Colonic mucosa (tissue), 4 donors: ENCODE measurements at regions not wholly inside any gene's neighbourhood (a gene's known extent, or its start where the extent isn't known, plus 50 kb on each side); places are given as distances from the start of the nearest gene placed in this dataset.
"Not testable (repeated sequence)": the region's sequence is repeated elsewhere in the genome, so short reads cannot be mapped to it uniquely, and the experiment has no call there.

Experiments used
- DNase-seq: peaks from one replicate; pipeline ENCODE4 v3.0.0-alpha.2; 2020
- H3K27ac ChIP-seq: fragments of 200-600 bp; one replicate; pipeline ENCODE4 v1.8.0; 2021
- H3K27me3 ChIP-seq: fragments of 200-600 bp; one replicate; pipeline ENCODE4 v1.8.0; 2021
- H3K36me3 ChIP-seq: fragments of 200-600 bp; one replicate; pipeline ENCODE4 v1.8.0; 2021
- H3K4me1 ChIP-seq: fragments of 200-600 bp; one replicate; pipeline ENCODE4 v1.8.0; 2021; ENCODE audit warnings: mild to moderate bottlenecking
- H3K4me3 ChIP-seq: fragments of 200-600 bp; one replicate; pipeline ENCODE4 v1.8.0; 2021
- H3K9ac ChIP-seq, 2 donors: one replicate each; pipeline ENCODE4 v1.7.0; 2013; ENCODE audit warnings: control low read depth in 2 of 2, low read depth in 2 of 2, low read length in 2 of 2
- H3K9me3 ChIP-seq: fragments of 200-600 bp; one replicate; pipeline ENCODE4 v1.8.0; 2021
- intact Hi-C: fragments of 100-400 bp; cut with DNase I; formaldehyde crosslinking; loops from one replicate; pipeline ENCODE4 v1.14.1; 2022
- TF ChIP-seq, protein P1 (sequence below): fragments of 200-600 bp; IDR thresholded peaks from one replicate; pipeline ENCODE4 v1.8.0; 2022; ENCODE audit warnings: antibody characterized with exemption, mild to moderate bottlenecking
- donor health status: healthy.
- donor health status: DM: no; HTN: no; CAD: no.
- donor health status: DM: no; HTN: no; CAD: no.

DNA sequence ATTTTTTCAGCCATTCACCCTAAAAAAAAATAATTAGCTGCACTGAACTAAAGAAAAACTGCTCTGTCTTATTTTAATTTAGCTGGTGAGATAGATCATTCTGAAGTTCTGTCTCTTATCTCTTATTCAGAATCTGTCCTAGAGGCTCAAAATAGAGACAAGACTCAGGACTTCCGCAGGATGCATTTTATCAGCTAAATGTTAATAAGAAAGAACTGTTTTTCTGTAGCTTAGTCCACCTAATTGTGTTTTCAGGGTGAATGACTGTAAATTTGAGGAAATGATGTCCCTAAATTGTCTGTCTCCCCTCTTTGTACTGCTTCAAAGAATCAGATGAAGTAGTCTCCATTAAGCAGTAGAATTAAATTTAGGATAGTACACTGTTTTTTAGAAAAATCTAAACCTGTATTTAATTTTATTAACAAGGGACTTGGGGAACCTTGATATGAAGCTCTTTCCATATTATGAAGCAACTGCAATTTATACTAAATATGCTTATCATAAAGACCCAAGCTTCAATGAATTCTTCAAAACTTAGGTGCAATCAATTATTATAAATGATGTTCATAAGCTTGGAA lies 671.9 kb downstream of the RWDD3 start:
- no peak for DNase-seq

DNA sequence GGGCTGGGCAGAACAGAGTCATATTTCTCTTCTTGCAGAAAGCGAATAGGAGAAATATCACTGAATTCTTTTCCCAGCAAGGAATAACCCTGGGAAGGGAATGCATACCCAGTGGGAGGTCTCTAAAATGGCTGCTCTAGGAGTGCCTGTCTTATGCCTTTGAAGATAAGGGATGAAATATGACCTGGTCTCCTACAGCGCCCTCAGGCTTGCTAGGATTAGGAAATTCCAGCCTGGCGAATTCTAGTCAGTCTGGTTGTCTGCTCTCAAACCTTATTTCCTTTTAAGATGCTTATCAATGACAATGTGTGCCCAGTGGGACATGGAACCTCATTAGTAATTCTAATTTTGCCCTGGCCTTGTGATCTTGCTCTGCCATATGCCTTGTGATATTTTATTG lies 677.7 kb downstream of the RWDD3 start:
- H3K9ac ChIP-seq, H3K36me3 ChIP-seq, H3K9me3 ChIP-seq, H3K4me1 ChIP-seq, H3K4me3 ChIP-seq, intact Hi-C loops, H3K27ac ChIP-seq, H3K27me3 ChIP-seq, DNase-seq: not testable (repeated sequence)

More for the DNA sequence above, 671.9 kb downstream of the RWDD3 start:
- H3K4me3 ChIP-seq = no peak overlapping the region
- H3K27me3 ChIP-seq = no peaks in the 10 kb centered on the region
- H3K27ac ChIP-seq = no peak overlapping the region
- no peaks in the 10 kb centered on the region for H3K4me1 ChIP-seq
- H3K9me3 ChIP-seq = no peaks in the 10 kb centered on the region
- no peaks in the 10 kb centered on the region for H3K36me3 ChIP-seq
- intact Hi-C loops = no loop called here
- TF ChIP-seq, protein P1, sequence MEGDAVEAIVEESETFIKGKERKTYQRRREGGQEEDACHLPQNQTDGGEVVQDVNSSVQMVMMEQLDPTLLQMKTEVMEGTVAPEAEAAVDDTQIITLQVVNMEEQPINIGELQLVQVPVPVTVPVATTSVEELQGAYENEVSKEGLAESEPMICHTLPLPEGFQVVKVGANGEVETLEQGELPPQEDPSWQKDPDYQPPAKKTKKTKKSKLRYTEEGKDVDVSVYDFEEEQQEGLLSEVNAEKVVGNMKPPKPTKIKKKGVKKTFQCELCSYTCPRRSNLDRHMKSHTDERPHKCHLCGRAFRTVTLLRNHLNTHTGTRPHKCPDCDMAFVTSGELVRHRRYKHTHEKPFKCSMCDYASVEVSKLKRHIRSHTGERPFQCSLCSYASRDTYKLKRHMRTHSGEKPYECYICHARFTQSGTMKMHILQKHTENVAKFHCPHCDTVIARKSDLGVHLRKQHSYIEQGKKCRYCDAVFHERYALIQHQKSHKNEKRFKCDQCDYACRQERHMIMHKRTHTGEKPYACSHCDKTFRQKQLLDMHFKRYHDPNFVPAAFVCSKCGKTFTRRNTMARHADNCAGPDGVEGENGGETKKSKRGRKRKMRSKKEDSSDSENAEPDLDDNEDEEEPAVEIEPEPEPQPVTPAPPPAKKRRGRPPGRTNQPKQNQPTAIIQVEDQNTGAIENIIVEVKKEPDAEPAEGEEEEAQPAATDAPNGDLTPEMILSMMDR = no peak
- H3K9ac ChIP-seq = no peak overlapping the region

DNA sequence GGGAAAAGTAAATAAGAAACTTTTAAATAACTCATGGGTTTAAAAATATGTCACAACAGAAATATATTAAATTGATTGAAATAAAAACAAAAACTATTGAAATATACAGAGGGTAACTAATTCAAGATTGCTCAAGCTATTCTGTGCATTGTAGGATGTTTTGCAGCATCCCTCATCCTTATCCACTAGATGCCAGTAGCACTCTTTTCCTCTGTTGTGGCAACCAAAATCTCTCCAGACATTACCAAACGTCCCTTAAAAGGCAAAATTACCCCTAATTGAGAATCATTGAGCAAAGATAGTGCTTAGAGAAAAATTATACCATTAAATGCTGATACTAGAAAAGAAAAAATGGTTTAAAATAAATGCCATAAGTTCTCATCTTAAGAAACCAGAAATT lies 682.6 kb downstream of the RWDD3 start:
- H3K9me3 ChIP-seq = no peaks in the 10 kb centered on the region
- H3K4me3 ChIP-seq = no peak overlapping the region
- no peaks in the 10 kb centered on the region for H3K4me1 ChIP-seq
- no peak overlapping the region for H3K27ac ChIP-seq
- intact Hi-C loops = no loop called here
- H3K9ac ChIP-seq = no peak overlapping the region
- no peaks in the 10 kb centered on the region for H3K27me3 ChIP-seq
- DNase-seq = no peak
- no peaks in the 10 kb centered on the region for H3K36me3 ChIP-seq
- TF ChIP-seq, protein P1 = no peak

DNA sequence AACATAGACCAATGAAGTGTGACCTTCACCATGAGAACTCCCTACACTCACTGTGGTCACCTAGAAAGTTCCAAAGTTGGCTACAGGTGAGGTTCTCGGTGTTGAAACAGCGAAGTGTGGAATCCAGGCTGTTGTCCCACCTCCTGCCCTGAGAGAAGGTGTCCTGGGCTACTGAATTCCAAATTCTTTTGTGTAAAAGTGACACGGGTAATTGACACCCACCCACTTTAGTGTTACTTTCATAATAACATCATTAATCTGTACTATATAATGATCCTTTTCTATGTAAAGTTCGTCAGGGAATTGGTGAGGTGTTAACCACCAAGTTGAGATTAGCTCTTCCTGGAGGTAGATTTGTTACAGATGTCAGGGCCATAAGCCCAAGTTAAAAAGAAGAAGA lies 690.7 kb downstream of the RWDD3 start:
- Histone ChIP-seq H3K4me1 (no peaks in the 10 kb centered on the region), H3K4me3 (no peak overlapping the region), H3K27ac (no peak overlapping the region), H3K36me3 (no peaks in the 10 kb centered on the region), H3K27me3 (no peaks in the 10 kb centered on the region), H3K9me3 (no peaks in the 10 kb centered on the region), H3K9ac (no peak overlapping the region)
- TF ChIP-seq, protein P1 = no peak
- no peak for DNase-seq
- intact Hi-C loops = no loop called here

DNA sequence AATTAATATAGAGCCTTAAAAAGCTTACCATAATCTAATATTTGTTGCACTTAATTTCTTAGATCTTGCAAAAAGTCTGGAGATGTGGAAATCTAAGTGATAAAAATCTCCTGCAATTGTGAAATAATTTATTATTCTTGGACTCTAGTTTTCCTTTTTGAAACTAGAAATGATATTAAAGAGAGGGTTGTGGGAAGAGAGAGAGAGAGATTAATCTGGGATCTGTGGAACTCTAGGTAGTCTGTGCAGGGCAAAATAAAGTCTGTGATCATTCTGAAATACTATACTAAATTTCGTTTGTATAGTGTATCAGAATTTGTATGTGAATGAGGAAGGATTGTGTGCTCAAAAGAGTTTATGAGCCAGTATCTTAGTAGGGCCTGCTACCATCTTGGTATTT lies 692.3 kb downstream of the RWDD3 start:
- Histone ChIP-seq H3K4me3 (no peak overlapping the region), H3K9ac (no peak overlapping the region), H3K27ac (no peak overlapping the region), H3K36me3 (no peaks in the 10 kb centered on the region), H3K27me3 (no peaks in the 10 kb centered on the region), H3K9me3 (no peaks in the 10 kb centered on the region), H3K4me1 (no peaks in the 10 kb centered on the region)
- no peak for DNase-seq
- intact Hi-C loops = no loop called here
- TF ChIP-seq, protein P1 = no peak

DNA sequence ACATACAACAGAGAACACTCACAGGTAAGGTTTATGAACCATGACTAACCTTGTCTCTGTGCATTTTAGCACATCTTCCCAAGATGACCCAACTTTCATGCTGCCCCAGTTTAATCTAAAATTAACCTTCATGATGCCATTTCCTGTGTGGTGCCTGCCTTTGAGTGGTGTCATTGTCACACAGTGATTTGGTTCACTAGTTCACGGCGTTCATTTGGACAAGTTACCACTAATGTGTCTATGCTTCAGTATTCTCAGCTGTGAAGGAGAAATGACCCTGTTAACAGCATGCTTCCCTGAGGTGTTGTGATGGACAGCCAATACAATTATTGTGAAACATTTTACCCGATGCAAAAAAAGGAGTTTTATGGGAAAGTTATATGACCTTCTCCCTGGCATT lies 693.1 kb downstream of the RWDD3 start:
- intact Hi-C loops = no loop called here
- Histone ChIP-seq H3K36me3 (no peaks in the 10 kb centered on the region), H3K27ac (no peak overlapping the region), H3K27me3 (no peaks in the 10 kb centered on the region), H3K9ac (no peak overlapping the region), H3K9me3 (no peaks in the 10 kb centered on the region), H3K4me3 (no peak overlapping the region), H3K4me1 (no peaks in the 10 kb centered on the region)
- TF ChIP-seq, protein P1 = no peak
- DNase-seq = no peak
